LoVo (cell line): ENCODE measurements at regions not wholly inside any gene's neighbourhood (a gene's known extent, or its start where the extent isn't known, plus 50 kb on each side); places are given as distances from the start of the nearest gene placed in this dataset.

Experiments used
- DNase-seq: peaks from one replicate; pipeline ENCODE4 v3.0.0-alpha.2; 2016; ENCODE audit warnings: low spot score

- peak; percentile 45 for DNase-seq
Observed at GRCh38 chr4:100736641-100737451, 219.0 kb upstream of the EMCN start.

GRCh38 chr4:100728861-100729260, 211.0 kb upstream of the EMCN start:
- DNase-seq: no peak

- peak; percentile 8 for DNase-seq
Observed at GRCh38 chr4:100722866-100723459, 205.1 kb upstream of the EMCN start.

GRCh38 chr4:100722133-100722532, 204.3 kb upstream of the EMCN start:
- DNase-seq: no peak

GRCh38 chr4:100721490-100721889, 203.7 kb upstream of the EMCN start:
- DNase-seq: no peak

GRCh38 chr4:100721077-100721476, 203.3 kb upstream of the EMCN start:
- DNase-seq: no peak

- no peak for DNase-seq
Observed at GRCh38 chr4:100716416-100716815, 198.6 kb upstream of the EMCN start.

- DNase-seq: no peak
Observed at GRCh38 chr4:100708776-100709175, 191.0 kb upstream of the EMCN start.

- DNase-seq: no peak
Observed at GRCh38 chr4:100707786-100708185, 190.0 kb upstream of the EMCN start.

- DNase-seq: no peak
Observed at GRCh38 chr4:100696531-100696930, 178.7 kb upstream of the EMCN start.

GRCh38 chr4:100695871-100696270, 178.0 kb upstream of the EMCN start:
- no peak for DNase-seq

- no peak for DNase-seq
Observed at GRCh38 chr4:100695039-100695654, 177.3 kb upstream of the EMCN start.

- no peak for DNase-seq
Observed at GRCh38 chr4:100694467-100694866, 176.6 kb upstream of the EMCN start.

GRCh38 chr4:100690812-100691211, 173.0 kb upstream of the EMCN start:
- DNase-seq: no peak

GRCh38 chr4:100688368-100688767, 170.5 kb upstream of the EMCN start:
- no peak for DNase-seq

- DNase-seq: no peak
Observed at GRCh38 chr4:100682477-100683218, 164.8 kb upstream of the EMCN start.

- DNase-seq: no peak
Observed at GRCh38 chr4:100681289-100681688, 163.5 kb upstream of the EMCN start.

GRCh38 chr4:100679926-100680325, 162.1 kb upstream of the EMCN start:
- no peak for DNase-seq

GRCh38 chr4:100674976-100675375, 157.2 kb upstream of the EMCN start:
- DNase-seq: no peak

GRCh38 chr4:100657187-100657586, 139.4 kb upstream of the EMCN start:
- no peak for DNase-seq

GRCh38 chr4:100651499-100652175, 133.8 kb upstream of the EMCN start:
- DNase-seq: no peak

- DNase-seq: no peak
Observed at GRCh38 chr4:100649417-100649816, 131.6 kb upstream of the EMCN start.
